GM19455 (cell line): ENCODE measurements at regions not wholly inside any gene's neighbourhood (a gene's known extent, or its start where the extent isn't known, plus 50 kb on each side); places are given as distances from the start of the nearest gene placed in this dataset.
"Not testable (repeated sequence)": the region's sequence is repeated elsewhere in the genome, so short reads cannot be mapped to it uniquely, and the experiment has no call there.

Experiments used
- ATAC-seq: cut with Tn5 transposase; IDR thresholded peaks from one replicate; pipeline ENCODE4 v1.9.1; 2021; ENCODE audit not compliant: unreplicated experiment

DNA sequence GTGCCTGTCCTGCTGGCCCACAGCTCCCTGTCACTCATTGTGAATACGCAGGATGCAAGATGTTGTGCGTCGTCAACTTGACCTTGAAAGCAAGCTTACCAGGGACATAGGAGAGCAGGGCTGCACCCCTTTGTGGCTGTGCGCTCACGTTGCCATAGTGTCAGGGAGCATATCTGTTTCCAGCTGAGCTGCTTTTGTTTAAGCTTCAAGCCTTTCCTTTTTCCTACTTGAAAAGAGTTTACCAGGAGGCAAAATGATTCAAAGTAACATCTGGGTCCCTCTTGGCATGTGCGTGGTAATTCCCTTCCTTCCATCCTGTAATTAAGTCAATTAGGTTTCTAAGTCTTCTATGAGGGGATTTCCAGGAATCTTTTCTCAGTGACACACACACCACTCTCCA lies 537.1 kb downstream of the AJAP1 start:
- no peak for ATAC-seq

DNA sequence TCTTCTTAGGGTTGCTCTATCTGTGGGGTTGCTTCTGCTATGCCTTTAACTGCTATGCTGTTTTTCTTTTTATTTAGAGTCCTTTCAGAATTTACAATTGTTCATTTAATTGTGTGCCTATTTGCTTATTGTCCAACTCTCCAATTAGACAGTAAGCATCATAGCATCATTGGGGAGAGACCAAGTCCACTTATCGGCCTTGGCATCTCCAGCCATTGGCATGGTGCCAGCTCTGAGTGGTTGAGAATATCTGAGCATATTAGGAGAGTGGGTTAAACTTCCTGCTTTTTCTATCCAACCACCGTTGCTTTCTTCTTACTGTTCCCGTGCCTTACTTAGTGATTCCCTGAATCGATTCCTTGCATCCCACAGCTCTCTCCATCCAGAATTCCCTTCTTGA lies 535.0 kb downstream of the AJAP1 start:
- no peak for ATAC-seq

DNA sequence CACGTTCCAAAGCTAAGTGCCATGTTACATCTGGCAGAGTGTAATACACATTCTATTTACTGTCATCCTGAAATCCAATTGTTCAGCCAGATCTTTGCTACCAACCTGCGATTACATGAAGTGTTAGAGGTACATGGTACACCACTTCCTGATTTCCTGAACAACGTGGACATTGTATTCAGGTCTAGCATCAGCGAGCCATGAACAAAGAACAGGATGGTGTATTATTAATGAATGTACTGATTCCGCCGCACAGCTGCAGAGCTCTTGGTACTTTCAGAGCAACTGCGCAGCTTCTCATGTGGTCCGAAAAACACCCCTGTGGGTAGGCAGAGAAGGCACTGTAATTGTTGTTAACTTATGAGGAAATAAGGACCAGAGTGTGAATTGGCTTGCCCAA lies 511.4 kb downstream of the AJAP1 start:
- ATAC-seq: no peak

DNA sequence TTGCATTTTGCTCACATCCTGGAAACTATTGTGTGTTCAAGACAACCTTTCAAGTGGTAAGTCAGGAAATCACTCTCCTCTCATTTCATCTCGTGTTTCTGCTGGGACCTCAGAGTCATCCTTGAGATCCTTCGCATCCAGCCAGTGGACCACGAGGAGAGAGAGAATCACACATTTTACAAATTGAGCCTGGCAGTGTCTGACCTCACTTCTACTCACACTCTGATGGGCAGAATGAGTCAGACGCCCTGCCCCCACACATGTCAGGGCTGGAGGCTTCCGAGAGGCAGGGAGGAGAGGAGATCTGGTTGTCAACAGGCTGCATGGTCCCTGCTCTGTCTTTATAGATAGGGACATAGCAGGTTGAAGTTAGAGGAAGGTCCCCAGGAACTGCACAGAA lies 509.7 kb downstream of the AJAP1 start:
- no peak for ATAC-seq

DNA sequence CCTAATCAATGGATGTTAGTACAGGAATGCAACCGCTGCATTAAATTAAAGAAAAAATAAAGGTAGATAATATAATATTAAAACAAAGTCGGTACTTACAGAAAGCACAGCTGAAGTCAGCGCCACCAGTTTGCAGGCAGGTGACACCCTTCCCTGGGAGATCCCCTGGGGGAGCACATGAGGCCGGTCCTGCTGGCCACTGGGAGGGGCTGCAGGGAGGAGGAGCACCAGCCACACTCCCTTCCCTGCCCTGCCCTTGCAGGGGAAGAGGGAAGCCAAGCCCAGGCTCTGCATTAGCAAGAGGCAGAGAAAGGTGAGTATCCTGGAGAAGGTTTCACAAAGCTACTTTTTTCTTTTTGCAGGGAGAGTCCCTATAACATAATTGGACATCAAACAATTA lies 507.0 kb downstream of the AJAP1 start:
- no peak for ATAC-seq

GRCh38 chr1:5157175-5157574 lies 502.8 kb downstream of the AJAP1 start:
- no peak for ATAC-seq

DNA sequence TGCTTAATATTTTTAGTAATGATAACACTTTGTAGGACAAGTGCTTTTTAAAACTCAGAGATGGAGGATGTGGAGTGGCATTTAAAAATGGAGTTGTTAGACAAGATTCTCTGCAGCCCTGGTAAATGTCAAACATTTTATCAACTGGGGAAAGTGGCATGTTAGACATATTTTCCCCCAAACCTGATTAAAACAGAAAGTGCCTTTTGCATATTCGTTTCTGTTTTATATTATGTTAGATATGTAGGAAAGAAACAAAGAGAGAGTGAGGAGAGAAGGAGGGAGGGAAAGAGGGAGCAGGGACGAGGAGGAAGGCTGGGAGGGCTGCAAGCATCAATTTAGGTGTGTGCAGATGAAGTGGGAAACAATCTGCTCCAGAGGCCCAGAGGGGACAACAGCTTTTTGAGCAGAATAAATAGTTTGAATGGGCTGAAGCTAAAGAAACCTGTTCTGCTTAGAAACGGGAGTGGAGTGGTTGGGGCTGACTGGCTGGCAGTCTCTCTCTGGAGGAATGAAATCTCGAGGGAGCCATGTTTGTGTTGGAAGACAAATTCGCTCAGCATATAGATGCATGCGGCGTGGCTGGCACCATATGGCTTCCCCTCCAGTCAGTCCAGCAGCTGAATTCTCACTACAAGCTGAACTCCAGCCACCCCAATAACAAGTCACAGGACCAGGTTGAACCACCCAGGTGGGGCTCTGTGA lies 502.2 kb downstream of the AJAP1 start:
- no peak for ATAC-seq

DNA sequence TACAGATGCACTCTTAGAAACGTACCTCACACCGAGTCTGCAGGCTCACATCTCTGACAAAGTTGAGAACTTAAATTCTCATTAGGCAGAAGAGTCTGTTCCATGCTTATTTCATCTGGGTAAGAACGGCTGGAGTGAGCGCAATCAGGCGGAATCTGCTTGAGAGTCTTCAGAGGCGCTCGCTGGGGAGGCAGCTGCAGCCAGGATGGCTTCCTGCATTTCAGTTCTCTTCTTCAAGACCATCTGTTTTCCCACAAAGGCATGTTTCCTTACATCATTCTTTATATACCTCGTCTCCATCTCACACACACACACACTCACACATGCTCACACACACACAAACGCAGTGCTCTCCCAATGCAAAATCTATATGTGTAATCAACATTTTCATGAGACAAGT lies 497.1 kb downstream of the AJAP1 start:
- no peak for ATAC-seq

GRCh38 chr1:5150191-5150590 lies 495.8 kb downstream of the AJAP1 start:
- no peak for ATAC-seq

- no peak for ATAC-seq
Observed at GRCh38 chr1:5147806-5148205, 493.4 kb downstream of the AJAP1 start.

- no peak for ATAC-seq
Observed at GRCh38 chr1:5142389-5142788, 488.0 kb downstream of the AJAP1 start.

DNA sequence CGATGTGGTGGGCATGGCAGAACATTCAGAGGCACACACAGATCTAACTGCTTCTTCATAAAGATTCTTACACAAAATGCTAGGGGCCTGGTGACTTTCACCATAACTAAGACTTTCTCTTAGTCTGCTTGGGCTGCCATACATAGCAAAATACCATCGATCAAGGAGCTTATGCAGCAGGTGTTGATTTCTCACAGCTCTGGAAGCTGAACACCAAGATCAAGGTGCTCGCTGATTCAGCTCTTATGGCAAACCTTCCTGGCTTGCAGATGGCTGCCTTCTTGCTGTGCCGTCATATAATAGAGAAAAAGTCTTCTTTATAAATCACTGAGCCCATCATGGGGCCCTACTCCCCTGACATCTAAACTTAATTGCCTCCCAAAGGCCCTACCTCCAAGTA lies 487.3 kb downstream of the AJAP1 start:
- ATAC-seq: no peak

- no peak for ATAC-seq
Observed at GRCh38 chr1:5140962-5141361, 486.6 kb downstream of the AJAP1 start.

GRCh38 chr1:5140136-5140535 lies 485.7 kb downstream of the AJAP1 start:
- no peak for ATAC-seq

DNA sequence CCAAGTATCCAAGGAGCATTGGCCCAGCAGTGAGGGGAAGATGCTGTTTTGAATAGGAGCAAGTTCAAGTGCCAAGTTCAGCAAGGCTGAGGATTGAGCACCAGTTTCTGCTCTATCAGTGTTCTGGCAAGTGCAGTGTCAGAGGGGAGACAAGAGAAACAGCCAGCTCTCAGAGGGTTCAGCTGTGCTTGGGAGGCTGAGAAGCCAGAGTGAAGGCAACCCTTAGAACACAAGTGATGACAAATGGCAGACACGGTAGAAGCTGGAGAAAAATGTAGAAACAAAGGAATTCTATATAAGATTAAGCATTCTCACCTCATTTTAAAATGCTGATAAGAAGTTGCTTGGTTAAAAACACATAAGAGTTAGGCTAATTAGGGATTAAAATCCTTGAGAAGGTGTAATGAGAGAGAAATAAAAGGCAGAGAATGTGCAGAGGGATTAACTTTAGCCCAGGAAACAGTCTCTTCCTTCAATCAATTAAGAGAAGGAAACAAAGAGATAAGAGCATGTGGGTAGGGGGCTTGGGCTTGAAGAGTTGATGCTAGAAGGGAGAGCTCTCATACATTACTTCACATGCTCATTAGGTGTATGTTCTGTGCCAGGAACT lies 475.4 kb downstream of the AJAP1 start:
- ATAC-seq: no peak

GRCh38 chr1:5125208-5125607 lies 470.8 kb downstream of the AJAP1 start:
- no peak for ATAC-seq

- ATAC-seq: no peak
Observed at GRCh38 chr1:5120559-5120958, 466.1 kb downstream of the AJAP1 start.

GRCh38 chr1:5119366-5120234 lies 465.2 kb downstream of the AJAP1 start:
- ATAC-seq: no peak

GRCh38 chr1:5118771-5119170 lies 464.4 kb downstream of the AJAP1 start:
- ATAC-seq: not testable (repeated sequence)

DNA sequence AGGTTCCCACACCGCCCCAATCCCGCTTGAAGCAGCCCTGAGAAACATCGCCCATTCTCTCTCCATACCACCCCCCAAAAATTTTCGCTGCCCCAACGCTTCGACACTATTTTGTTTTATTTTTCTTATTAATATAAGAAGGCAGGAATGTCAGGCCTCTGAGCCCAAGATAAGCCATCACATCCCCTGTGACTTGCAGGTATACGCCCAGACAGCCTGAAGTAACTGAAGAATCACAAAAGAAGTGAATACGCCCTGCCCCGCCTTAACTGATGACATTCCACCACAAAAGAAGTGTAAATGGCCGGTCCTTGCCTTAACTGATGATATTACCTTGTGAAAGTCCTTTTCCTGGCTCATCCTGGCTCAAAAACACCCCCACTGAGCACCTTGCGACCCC lies 463.9 kb downstream of the AJAP1 start:
- ATAC-seq: not testable (repeated sequence)

- no peak for ATAC-seq
Observed at GRCh38 chr1:5111581-5111980, 457.2 kb downstream of the AJAP1 start.

GRCh38 chr1:5110508-5110907 lies 456.1 kb downstream of the AJAP1 start:
- ATAC-seq: no peak
